GM12878 (cell line): ENCODE measurements at regions not wholly inside any gene's neighbourhood (a gene's known extent, or its start where the extent isn't known, plus 50 kb on each side); places are given as distances from the start of the nearest gene placed in this dataset.

Experiments used
- ATAC-seq: fragments of 200-7000 bp; cut with Tn5 transposase; 3 replicates; pipeline ENCODE4 v1.9.1; 2020; ENCODE audit warnings: mild to moderate bottlenecking, moderate library complexity
- BruUV-seq: library from RNA; stranded (reverse); fragments of 400-500 nt; replicated peaks from 2 replicates; lab custom pipeline; 2021; lab: Mats Ljungman, UMichigan
- CTCF ChIA-PET: fragments of 300-600 bp; sonication (Branson Sonifier 250); formaldehyde crosslinking; extraction: SDS; loops from one replicate; lab custom pipeline; 2021; ENCODE audit warnings: inconsistent platforms; lab: Yijun Ruan, JAX
- POLR2A ChIA-PET: fragments of 350-600 bp; formaldehyde crosslinking; extraction: SDS; loops from one replicate; lab custom pipeline; 2021; ENCODE audit warnings: inconsistent platforms; lab: Charles Lee
- RAD21 ChIA-PET: fragments of 300-600 bp; sonication (Branson Sonifier 250); formaldehyde crosslinking; loops from one replicate; lab custom pipeline; 2023; ENCODE audit warnings: antibody characterized with exemption; ENCODE audit not compliant: unreplicated experiment; lab: Charles Lee
- SMC1A ChIA-PET: fragments of 300-600 bp; sonication (Branson Sonifier 250); formaldehyde crosslinking; loops from one replicate; lab custom pipeline; 2023; ENCODE audit not compliant: unreplicated experiment, uncharacterized antibody; lab: Charles Lee
- DNase-seq: peaks from one replicate; pipeline ENCODE4 v3.0.0-alpha.2; 2011; ENCODE audit warnings: low read depth, low spot score
- FAIRE-seq: peaks from 3 replicates; lab custom pipeline; 2011; peaks lifted over from hg19 to GRCh38; lab: Jason Lieb, UNC
- H2AFZ ChIP-seq: 2 replicates; pipeline ENCODE4 v1.6.0; 2011; ENCODE audit warnings: low read depth, low read length, control low read depth; ENCODE audit not compliant: control insufficient read depth
- H3K27ac ChIP-seq: 2 replicates; pipeline ENCODE4 v1.5.1; 2011; ENCODE audit warnings: control low read depth; ENCODE audit not compliant: control insufficient read depth, insufficient read depth
- H3K27me3 ChIP-seq, 2 experiments: replicated peaks in 1 of 2; 2 replicates each; pipeline versions ENCODE4 v1.6.0 to v1.6.1; 2011; ENCODE audit warnings: low read length in 1 of 2; ENCODE audit not compliant: control insufficient read depth in 2 of 2, insufficient read depth in 2 of 2
- H3K36me3 ChIP-seq, 2 experiments: 2 replicates each; pipeline ENCODE4 v1.5.1; 2011; ENCODE audit warnings: low read length in 1 of 2; ENCODE audit not compliant: control insufficient read depth in 2 of 2, insufficient read depth in 2 of 2
- H3K4me1 ChIP-seq: 2 replicates; pipeline ENCODE4 v1.6.1; 2011; ENCODE audit warnings: mild to moderate bottlenecking, low read length, moderate library complexity, mixed read lengths; ENCODE audit not compliant: control insufficient read depth, insufficient read depth
- H3K4me2 ChIP-seq: 2 replicates; pipeline ENCODE4 v1.6.0; 2011; ENCODE audit warnings: control low read depth; ENCODE audit not compliant: control insufficient read depth, insufficient read depth
- H3K4me3 ChIP-seq: fragments of 200-600 bp; sonication (generic); 2 replicates; pipeline ENCODE4 v1.5.1; 2016
- H3K79me2 ChIP-seq: 2 replicates; pipeline ENCODE4 v1.6.0; 2011; ENCODE audit warnings: low read length; ENCODE audit not compliant: control insufficient read depth, insufficient read depth
- H3K9ac ChIP-seq: 2 replicates; pipeline ENCODE4 v1.8.0; 2011; ENCODE audit warnings: low read length, control low read depth, mixed read lengths; ENCODE audit not compliant: control insufficient read depth, insufficient read depth
- H3K9me3 ChIP-seq: replicated peaks from 3 replicates; pipeline ENCODE4 v1.5.1; 2011; ENCODE audit warnings: mild to moderate bottlenecking, low read length; ENCODE audit not compliant: control insufficient read depth, insufficient read depth
- H4K20me1 ChIP-seq: 2 replicates; pipeline ENCODE4 v1.6.0; 2011; ENCODE audit not compliant: control insufficient read depth, insufficient read depth
- BHLHE40 ChIP-seq, 2 experiments: fragments of 450-650 bp in 1 of 2; IDR thresholded peaks; 2 replicates each; pipeline ENCODE4 v1.6.1; 2011 to 2017; ENCODE audit warnings: low read depth in 2 of 2, borderline replicate concordance in 1 of 2, improper control_type of control experiment in 1 of 2, low read length in 1 of 2, mild to moderate bottlenecking in 1 of 2
- CREB1 ChIP-seq: IDR thresholded peaks from 2 replicates; pipeline ENCODE4 v1.6.1; 2012; ENCODE audit warnings: low read depth, mild to moderate bottlenecking, inconsistent platforms
- HDAC6 ChIP-seq: fragments of 200-600 bp; sonication (generic); IDR thresholded peaks from one replicate; pipeline ENCODE4 v1.8.0; 2017; ENCODE audit warnings: antibody characterized with exemption; ENCODE audit not compliant: unreplicated experiment
- NBN ChIP-seq: fragments of 450-650 bp; IDR thresholded peaks from 2 replicates; pipeline ENCODE4 v1.6.1; 2016
- SIN3A ChIP-seq: IDR thresholded peaks from 2 replicates; pipeline ENCODE4 v1.6.1; 2012; ENCODE audit warnings: low read depth, low read length, improper control_type of control experiment
- SP1 ChIP-seq: IDR thresholded peaks from one replicate; pipeline ENCODE4 v1.6.1; 2011; ENCODE audit warnings: low read depth, low read length
- WGBS: methylation state at CpG from one replicate; pipeline ENCODE4 v1.1.6; 2016; ENCODE audit warnings: low lambda C conversion rate; ENCODE audit not compliant: insufficient replicate concordance, insufficient coverage; ENCODE audit errors: missing lambda C conversion rate; 5-methylcytosine and 5-hydroxymethylcytosine counted together
- in situ Hi-C: fragments of 300-500 bp; cut with MboI; formaldehyde crosslinking; loops from 9 replicates; pipeline ENCODE4 v1.14.3; 2018; ENCODE audit warnings: mixed read lengths
- intact Hi-C: fragments of 100-400 bp; cut with micrococcal nuclease; formaldehyde crosslinking; loops from one replicate; pipeline ENCODE4 v1.14.2; 2022; ENCODE audit not compliant: unreplicated experiment
- TF ChIP-seq, protein P1 (sequence below): fragments of 450-650 bp; formaldehyde crosslinking; IDR thresholded peaks from 2 replicates; pipeline ENCODE4 v1.4.0; 2020; ENCODE audit warnings: mild to moderate bottlenecking, moderate library complexity
- TF ChIP-seq, protein P2 (sequence below): IDR thresholded peaks from 2 replicates; pipeline ENCODE4 v1.6.1; 2012; ENCODE audit warnings: improper control_type of control experiment, low read depth, low read length; ENCODE audit not compliant: insufficient replicate concordance

DNA sequence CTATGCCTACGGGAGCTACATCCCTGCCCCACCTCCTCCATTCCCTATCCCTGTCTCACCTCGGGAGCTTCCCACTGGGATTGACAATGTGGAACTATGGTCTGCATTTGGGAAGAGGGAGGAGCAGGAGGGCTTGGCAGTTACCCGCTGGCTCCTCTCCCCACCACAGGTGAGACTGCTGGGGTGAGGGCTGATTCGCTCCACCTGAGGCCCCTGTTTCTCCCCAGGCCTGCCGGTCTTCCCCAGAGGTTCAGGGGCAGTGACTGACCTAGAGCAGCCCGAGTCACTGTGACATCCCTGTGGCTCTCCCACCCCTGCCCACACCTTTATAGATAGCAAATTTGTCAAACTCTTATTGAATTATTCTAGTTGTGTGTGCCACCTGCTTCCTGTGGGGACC, 252.6 kb downstream of the GLRX3 start:
- no peak for TF ChIP-seq CREB1
- no peak for TF ChIP-seq HDAC6
- TF ChIP-seq, protein P1, sequence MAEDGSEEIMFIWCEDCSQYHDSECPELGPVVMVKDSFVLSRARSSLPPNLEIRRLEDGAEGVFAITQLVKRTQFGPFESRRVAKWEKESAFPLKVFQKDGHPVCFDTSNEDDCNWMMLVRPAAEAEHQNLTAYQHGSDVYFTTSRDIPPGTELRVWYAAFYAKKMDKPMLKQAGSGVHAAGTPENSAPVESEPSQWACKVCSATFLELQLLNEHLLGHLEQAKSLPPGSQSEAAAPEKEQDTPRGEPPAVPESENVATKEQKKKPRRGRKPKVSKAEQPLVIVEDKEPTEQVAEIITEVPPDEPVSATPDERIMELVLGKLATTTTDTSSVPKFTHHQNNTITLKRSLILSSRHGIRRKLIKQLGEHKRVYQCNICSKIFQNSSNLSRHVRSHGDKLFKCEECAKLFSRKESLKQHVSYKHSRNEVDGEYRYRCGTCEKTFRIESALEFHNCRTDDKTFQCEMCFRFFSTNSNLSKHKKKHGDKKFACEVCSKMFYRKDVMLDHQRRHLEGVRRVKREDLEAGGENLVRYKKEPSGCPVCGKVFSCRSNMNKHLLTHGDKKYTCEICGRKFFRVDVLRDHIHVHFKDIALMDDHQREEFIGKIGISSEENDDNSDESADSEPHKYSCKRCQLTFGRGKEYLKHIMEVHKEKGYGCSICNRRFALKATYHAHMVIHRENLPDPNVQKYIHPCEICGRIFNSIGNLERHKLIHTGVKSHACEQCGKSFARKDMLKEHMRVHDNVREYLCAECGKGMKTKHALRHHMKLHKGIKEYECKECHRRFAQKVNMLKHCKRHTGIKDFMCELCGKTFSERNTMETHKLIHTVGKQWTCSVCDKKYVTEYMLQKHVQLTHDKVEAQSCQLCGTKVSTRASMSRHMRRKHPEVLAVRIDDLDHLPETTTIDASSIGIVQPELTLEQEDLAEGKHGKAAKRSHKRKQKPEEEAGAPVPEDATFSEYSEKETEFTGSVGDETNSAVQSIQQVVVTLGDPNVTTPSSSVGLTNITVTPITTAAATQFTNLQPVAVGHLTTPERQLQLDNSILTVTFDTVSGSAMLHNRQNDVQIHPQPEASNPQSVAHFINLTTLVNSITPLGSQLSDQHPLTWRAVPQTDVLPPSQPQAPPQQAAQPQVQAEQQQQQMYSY (CRISPR knock-in tag): no peak
- TF ChIP-seq, protein P2, sequence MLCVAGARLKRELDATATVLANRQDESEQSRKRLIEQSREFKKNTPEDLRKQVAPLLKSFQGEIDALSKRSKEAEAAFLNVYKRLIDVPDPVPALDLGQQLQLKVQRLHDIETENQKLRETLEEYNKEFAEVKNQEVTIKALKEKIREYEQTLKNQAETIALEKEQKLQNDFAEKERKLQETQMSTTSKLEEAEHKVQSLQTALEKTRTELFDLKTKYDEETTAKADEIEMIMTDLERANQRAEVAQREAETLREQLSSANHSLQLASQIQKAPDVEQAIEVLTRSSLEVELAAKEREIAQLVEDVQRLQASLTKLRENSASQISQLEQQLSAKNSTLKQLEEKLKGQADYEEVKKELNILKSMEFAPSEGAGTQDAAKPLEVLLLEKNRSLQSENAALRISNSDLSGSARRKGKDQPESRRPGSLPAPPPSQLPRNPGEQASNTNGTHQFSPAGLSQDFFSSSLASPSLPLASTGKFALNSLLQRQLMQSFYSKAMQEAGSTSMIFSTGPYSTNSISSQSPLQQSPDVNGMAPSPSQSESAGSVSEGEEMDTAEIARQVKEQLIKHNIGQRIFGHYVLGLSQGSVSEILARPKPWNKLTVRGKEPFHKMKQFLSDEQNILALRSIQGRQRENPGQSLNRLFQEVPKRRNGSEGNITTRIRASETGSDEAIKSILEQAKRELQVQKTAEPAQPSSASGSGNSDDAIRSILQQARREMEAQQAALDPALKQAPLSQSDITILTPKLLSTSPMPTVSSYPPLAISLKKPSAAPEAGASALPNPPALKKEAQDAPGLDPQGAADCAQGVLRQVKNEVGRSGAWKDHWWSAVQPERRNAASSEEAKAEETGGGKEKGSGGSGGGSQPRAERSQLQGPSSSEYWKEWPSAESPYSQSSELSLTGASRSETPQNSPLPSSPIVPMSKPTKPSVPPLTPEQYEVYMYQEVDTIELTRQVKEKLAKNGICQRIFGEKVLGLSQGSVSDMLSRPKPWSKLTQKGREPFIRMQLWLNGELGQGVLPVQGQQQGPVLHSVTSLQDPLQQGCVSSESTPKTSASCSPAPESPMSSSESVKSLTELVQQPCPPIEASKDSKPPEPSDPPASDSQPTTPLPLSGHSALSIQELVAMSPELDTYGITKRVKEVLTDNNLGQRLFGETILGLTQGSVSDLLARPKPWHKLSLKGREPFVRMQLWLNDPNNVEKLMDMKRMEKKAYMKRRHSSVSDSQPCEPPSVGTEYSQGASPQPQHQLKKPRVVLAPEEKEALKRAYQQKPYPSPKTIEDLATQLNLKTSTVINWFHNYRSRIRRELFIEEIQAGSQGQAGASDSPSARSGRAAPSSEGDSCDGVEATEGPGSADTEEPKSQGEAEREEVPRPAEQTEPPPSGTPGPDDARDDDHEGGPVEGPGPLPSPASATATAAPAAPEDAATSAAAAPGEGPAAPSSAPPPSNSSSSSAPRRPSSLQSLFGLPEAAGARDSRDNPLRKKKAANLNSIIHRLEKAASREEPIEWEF: no peak
- no peak for TF ChIP-seq SP1
- TF ChIP-seq NBN: no peak
- no peak for TF ChIP-seq SIN3A
- TF ChIP-seq BHLHE40 (IDR thresholded peaks at IDR 0.05; ENCODE audit: borderline replicate concordance in 1 of 2, low read depth in 2 of 2, low read length in 1 of 2): no peak
- ATAC-seq (no peak), FAIRE-seq (no peak), DNase-seq (no peak)
- no peak overlapping the region for H3K27ac ChIP-seq
- H3K4me2 ChIP-seq: no peak overlapping the region
- H3K9ac ChIP-seq: no peak overlapping the region
- H3K36me3 ChIP-seq: no peaks in the 10 kb centered on the region
- H2AFZ ChIP-seq: no peak overlapping the region
- no peak overlapping the region for H3K4me3 ChIP-seq
- no peaks in the 10 kb centered on the region; the same call in 2 of the 3 replicates for H3K9me3 ChIP-seq
- no peaks in the 10 kb centered on the region for H3K27me3 ChIP-seq
- SMC1A ChIA-PET: no interaction called here
- no TSS peak for BruUV-seq
- POLR2A ChIA-PET: no interaction called here
- H4K20me1 ChIP-seq: no peaks in the 10 kb centered on the region
- H3K79me2 ChIP-seq: no peaks in the 10 kb centered on the region
- intact Hi-C loops: no loop called here
- CTCF ChIA-PET: no interaction called here
- H3K4me1 ChIP-seq: no peaks in the 10 kb centered on the region
- in situ Hi-C loops: no loop called here
- RAD21 ChIA-PET: no interaction called here
- 23% methylated on average over 6 of the region's 6 CpGs for WGBS
